Endothelial cell of umbilical vein (primary cell): ENCODE measurements at regions not wholly inside any gene's neighbourhood (a gene's known extent, or its start where the extent isn't known, plus 50 kb on each side); places are given as distances from the start of the nearest gene placed in this dataset.

Experiments used
- BruUV-seq: library from RNA; stranded (reverse); fragments of 400-500 nt; replicated peaks from 2 replicates; lab custom pipeline; 2021; lab: Mats Ljungman, UMichigan
- CTCF ChIA-PET: fragments of 300-600, 350-600 bp; sonication (Branson Sonifier 250); formaldehyde crosslinking; loops from one replicate; lab custom pipeline; 2021; ENCODE audit warnings: antibody characterized with exemption, inconsistent platforms; lab: Charles Lee
- POLR2A ChIA-PET: fragments of 300-600, 350-600 bp; sonication (Branson Sonifier 250); formaldehyde crosslinking; loops from one replicate; lab custom pipeline; 2021; ENCODE audit warnings: antibody characterized with exemption, inconsistent platforms; lab: Charles Lee
- DNase-seq: peaks from one replicate; pipeline ENCODE4 v3.0.0-alpha.2; 2011; ENCODE audit warnings: low read depth, low spot score
- FAIRE-seq: peaks from 2 replicates; lab custom pipeline; 2011; peaks lifted over from hg19 to GRCh38; lab: Jason Lieb, UNC
- H2AFZ ChIP-seq: 2 replicates; pipeline ENCODE4 v1.6.0; 2012; ENCODE audit warnings: low read depth, low read length, control low read depth, inconsistent platforms
- H3K27ac ChIP-seq: 2 replicates; pipeline ENCODE4 v1.5.1; 2011; ENCODE audit warnings: low read depth, mild to moderate bottlenecking, control low read depth, low read length, moderate library complexity; ENCODE audit not compliant: insufficient read depth
- H3K27me3 ChIP-seq, 2 experiments: 2 replicates each; pipeline versions ENCODE4 v1.6.0 to v1.6.1; 2011; ENCODE audit warnings: low read length in 2 of 2, mixed read lengths in 1 of 2; ENCODE audit not compliant: control insufficient read depth in 2 of 2, insufficient read depth in 2 of 2
- H3K36me3 ChIP-seq, 2 experiments: 2 replicates in 1 of 2; 3 replicates in 1 of 2; pipeline ENCODE4 v1.5.1; 2011; ENCODE audit warnings: low read length in 2 of 2, mild to moderate bottlenecking in 1 of 2, moderate library complexity in 1 of 2; ENCODE audit not compliant: control insufficient read depth in 2 of 2, insufficient read depth in 2 of 2; ENCODE audit errors: extremely low read depth in 1 of 2
- H3K4me1 ChIP-seq: 3 replicates; pipeline ENCODE4 v1.5.1; 2011; ENCODE audit warnings: mild to moderate bottlenecking, low read length; ENCODE audit not compliant: control insufficient read depth, insufficient read depth; ENCODE audit errors: extremely low read depth
- H3K4me2 ChIP-seq: 2 replicates; pipeline ENCODE4 v1.6.1; 2011; ENCODE audit warnings: low read length, control low read depth, mixed read lengths; ENCODE audit not compliant: insufficient read depth
- H3K4me3 ChIP-seq, 3 experiments: fragments of 200-600 bp in 1 of 3; sonication (generic), shearing (Covaris generic) in 1 of 3; replicated peaks in 1 of 3; 2 replicates each; pipeline ENCODE4 v1.5.1; 2011 to 2016; ENCODE audit warnings: control low read depth in 3 of 3, low read length in 3 of 3, mild to moderate bottlenecking in 2 of 3, inconsistent platforms in 1 of 3, low read depth in 1 of 3, moderate library complexity in 1 of 3; ENCODE audit not compliant: insufficient read depth in 1 of 3
- H3K79me2 ChIP-seq: 2 replicates; pipeline ENCODE4 v1.6.0; 2012; ENCODE audit warnings: low read length, inconsistent platforms; ENCODE audit not compliant: control insufficient read depth, insufficient read depth
- H3K9ac ChIP-seq: replicated peaks from 2 replicates; pipeline ENCODE3; 2011; ENCODE audit warnings: low read length, control low read depth; ENCODE audit not compliant: insufficient read depth; ENCODE audit errors: extremely low read depth
- H3K9me1 ChIP-seq: replicated peaks from 3 replicates; pipeline ENCODE4 v1.6.0; 2011; ENCODE audit warnings: mild to moderate bottlenecking, low read length; ENCODE audit not compliant: control insufficient read depth, insufficient read depth; ENCODE audit errors: extremely low read depth
- H3K9me3 ChIP-seq: replicated peaks from 2 replicates; pipeline ENCODE4 v1.5.1; 2012; ENCODE audit warnings: low read length, inconsistent platforms; ENCODE audit not compliant: control insufficient read depth, insufficient read depth
- H4K20me1 ChIP-seq: replicated peaks from 2 replicates; pipeline ENCODE3; 2011; ENCODE audit warnings: mild to moderate bottlenecking, low read length; ENCODE audit not compliant: control insufficient read depth, insufficient read depth; ENCODE audit errors: extremely low read depth
- CTCF ChIP-seq, 2 donors: IDR thresholded peaks; 1 replicate in 1 of 2; 2 replicates in 1 of 2; pipeline ENCODE4 v1.5.1; 2011; ENCODE audit warnings: low read length in 2 of 2, mild to moderate bottlenecking in 2 of 2, moderate library complexity in 2 of 2, control low read depth in 1 of 2, inconsistent platforms in 1 of 2, low read depth in 1 of 2; ENCODE audit not compliant: insufficient read depth in 1 of 2; ENCODE audit errors: extremely low read depth in 1 of 2
- EZH2 ChIP-seq: IDR thresholded peaks from 2 replicates; pipeline ENCODE4 v1.6.1; 2012; ENCODE audit warnings: borderline replicate concordance, low read depth, mild to moderate bottlenecking, moderate library complexity, low read length, inconsistent platforms; ENCODE audit not compliant: severe bottlenecking
- FOS ChIP-seq: IDR thresholded peaks from 2 replicates; pipeline ENCODE4 v1.6.1; 2011; ENCODE audit warnings: mild to moderate bottlenecking, low read length, moderate library complexity, borderline replicate concordance; ENCODE audit not compliant: insufficient read depth
- GATA2 ChIP-seq: IDR thresholded peaks from 2 replicates; pipeline ENCODE4 v1.7.0; 2011; ENCODE audit warnings: low read depth, mild to moderate bottlenecking, moderate library complexity, mixed read lengths, low read length; ENCODE audit not compliant: insufficient read length, insufficient read depth
- JUN ChIP-seq: IDR thresholded peaks from 2 replicates; pipeline ENCODE4 v1.6.1; 2011; ENCODE audit warnings: borderline replicate concordance, low read depth; ENCODE audit not compliant: insufficient read length, insufficient read depth
- MAX ChIP-seq: IDR thresholded peaks from 2 replicates; pipeline ENCODE4 v1.6.1; 2011; ENCODE audit not compliant: insufficient read depth, insufficient read length
- MYC ChIP-seq: IDR thresholded peaks from one replicate; pipeline ENCODE4 v1.6.1; 2011; ENCODE audit warnings: mild to moderate bottlenecking, low read depth, low read length
- POLR2A ChIP-seq: IDR thresholded peaks from 2 replicates; pipeline ENCODE4 v1.6.1; 2012; ENCODE audit warnings: low read depth, mild to moderate bottlenecking, control low read depth, low read length
- POLR2AphosphoS5 ChIP-seq: IDR thresholded peaks from 2 replicates; pipeline ENCODE4 v1.6.1; 2012; ENCODE audit warnings: low read depth, mild to moderate bottlenecking, control low read depth, low read length, moderate library complexity; ENCODE audit not compliant: insufficient read depth
- dilution Hi-C: fragments of 300-500 bp; cut with MboI; formaldehyde crosslinking; loops from one replicate; pipeline ENCODE4 v1.15.0; 2019; ENCODE audit warnings: low sequenced_read_pairs; ENCODE audit not compliant: extremely low pct_ligation_motif_present
- intact Hi-C: fragments of 100-400 bp; cut with micrococcal nuclease; formaldehyde crosslinking; loops from one replicate; pipeline ENCODE4 v1.10.0; 2022

- DNase-seq = no peak
- Histone ChIP-seq H3K4me1 (no peaks in the 10 kb centered on the region), H3K27me3 (peaks cover 8 to 10% of the 10 kb centered on the region in 2 experiments), H3K4me3 (no peak overlapping the region), H3K27ac (no peak overlapping the region), H3K4me2 (no peak overlapping the region), H3K36me3 (no peaks in the 10 kb centered on the region), H2AFZ (no peak overlapping the region), H4K20me1 (no peaks in the 10 kb centered on the region), H3K9me3 (no peaks in the 10 kb centered on the region), H3K9ac (no peak overlapping the region), H3K79me2 (no peaks in the 10 kb centered on the region), H3K9me1 (no peaks in the 10 kb centered on the region)
- BruUV-seq = no TSS peak
- FAIRE-seq = no peak
- ChIA-PET CTCF (no interaction called here), POLR2A (no interaction called here)
- dilution Hi-C loops = no loop called here
- intact Hi-C loops = no loop called here
- TF ChIP-seq MAX (no peak), CTCF (IDR thresholded peaks at IDR 0.05; ENCODE audit: extremely low read depth in 1 of 2, insufficient read depth in 1 of 2, low read depth in 1 of 2, low read length in 2 of 2) (no peak), GATA2 (no peak), FOS (no peak), MYC (no peak), JUN (no peak), POLR2A (no peak), POLR2AphosphoS5 (no peak), EZH2 (no peak)
Observed at GRCh38 chr4:140809676-140810075, 53.5 kb upstream of the TBC1D9 start.
